ENCODE measurements at regions not wholly inside any gene's neighbourhood (a gene's known extent, or its start where the extent isn't known, plus 50 kb on each side); places are given as distances from the start of the nearest gene placed in this dataset.

GRCh38 chr2:31770741-31771140 is 190.0 kb upstream of the SRD5A2 start (continued):
- TF ChIP-seq IRF3 (IDR thresholded peaks at IDR 0.05) (no peak), ZNF217 (IDR thresholded peaks at IDR 0.05) (no peak), MXI1 (IDR thresholded peaks at IDR 0.05; ENCODE audit: low read depth, low read length) (no peak), ATF3 (IDR thresholded peaks at IDR 0.05; ENCODE audit: borderline replicate concordance, extremely low read depth, low read depth, low read length) (no peak), MTA2 (IDR thresholded peaks at IDR 0.05; ENCODE audit: low read depth) (no peak), TAF1 (IDR thresholded peaks at IDR 0.05; ENCODE audit: borderline replicate concordance, low read depth, low read length) (no peak), CEBPB (IDR thresholded peaks at IDR 0.05; ENCODE audit: borderline replicate concordance in 1 of 2, low read depth in 2 of 2, low read length in 2 of 2) (no peak)

GRCh38 chr2:31765078-31765945 is 184.6 kb upstream of the SRD5A2 start:
- no peaks in the 10 kb centered on the region for H4K20me1 ChIP-seq (ENCODE audit: control insufficient read depth, insufficient read depth)
- BruUV-seq (replicated peaks), result no TSS peak
- no peak for DNase-seq (ENCODE audit: low read depth, low spot score)
- intact Hi-C loops (cut with micrococcal nuclease; ENCODE audit: unreplicated experiment) (no loop called here), in situ Hi-C loops (cut with MboI) (no loop called here)
- ATAC-seq, result no peak
- ChIA-PET POLR2A (no interaction called here), CTCF (no interaction called here), RAD21 (ENCODE audit: unreplicated experiment) (no interaction called here), SMC1A (ENCODE audit: uncharacterized antibody, unreplicated experiment) (interaction anchor here (0.8 kb wide), 1 partner anchor 30 kb away, joined by 3 read pairs; no protein-coding TSS in a partner anchor)
- H3K36me3 ChIP-seq (ENCODE audit: control insufficient read depth in 2 of 2, insufficient read depth in 2 of 2, low read length in 1 of 2), result no peaks in the 10 kb centered on the region
- no peaks in the 10 kb centered on the region for H3K9me3 ChIP-seq (replicated peaks; ENCODE audit: control insufficient read depth, insufficient read depth, low read length)
- FAIRE-seq, result no peak
- no peak overlapping the region for H2AFZ ChIP-seq (ENCODE audit: control insufficient read depth, low read depth, low read length)
- no peaks in the 10 kb centered on the region for H3K4me1 ChIP-seq (ENCODE audit: control insufficient read depth, insufficient read depth, low read length)
- no peak overlapping the region for H3K27ac ChIP-seq (ENCODE audit: control insufficient read depth, insufficient read depth)
- WGBS (ENCODE audit: insufficient coverage, insufficient replicate concordance, low lambda C conversion rate, missing lambda C conversion rate), result 0% methylated on average over 2 of the region's 2 CpGs
- H3K79me2 ChIP-seq (ENCODE audit: control insufficient read depth, insufficient read depth, low read length), result no peaks in the 10 kb centered on the region
- H3K9ac ChIP-seq (ENCODE audit: control insufficient read depth, insufficient read depth, low read length), result no peak overlapping the region
- no peaks in the 10 kb centered on the region for H3K27me3 ChIP-seq (replicated peaks in 1 of 2; ENCODE audit: control insufficient read depth in 2 of 2, insufficient read depth in 2 of 2, low read length in 1 of 2)
- no peak overlapping the region for H3K4me3 ChIP-seq
- H3K4me2 ChIP-seq (ENCODE audit: control insufficient read depth, insufficient read depth), result no peak overlapping the region
- TF ChIP-seq POLR2AphosphoS2 (IDR thresholded peaks at IDR 0.05; ENCODE audit: low read depth, low read length), result no peak
- no peak for TF ChIP-seq FOXK2 (IDR thresholded peaks at IDR 0.05)
- TF ChIP-seq ESRRA (IDR thresholded peaks at IDR 0.05; ENCODE audit: low read length), result no peak
- TF ChIP-seq ZNF384 (IDR thresholded peaks at IDR 0.05; ENCODE audit: borderline replicate concordance, low read depth, low read length), result no peak
- TF ChIP-seq TARDBP (IDR thresholded peaks at IDR 0.05; ENCODE audit: borderline replicate concordance), result no peak
- no peak for TF ChIP-seq EZH2 (IDR thresholded peaks at IDR 0.05; ENCODE audit: borderline replicate concordance, control insufficient read depth, low read depth, low read length)
- no peak for TF ChIP-seq ZNF687 (IDR thresholded peaks at IDR 0.05)
- TF ChIP-seq POU2F2 (IDR thresholded peaks at IDR 0.05; ENCODE audit: borderline replicate concordance, low read depth, low read length), result no peak
- TF ChIP-seq STAT3 (IDR thresholded peaks at IDR 0.05; ENCODE audit: low read depth, low read length), result no peak
- TF ChIP-seq TCF3 (IDR thresholded peaks at IDR 0.05; ENCODE audit: borderline replicate concordance, insufficient read depth, low read depth, low read length), result no peak
- TF ChIP-seq FOS (IDR thresholded peaks at IDR 0.05; ENCODE audit: borderline replicate concordance, extremely low read depth, insufficient read length), result no peak

All from GM12878 (cell line).